ENCODE measurements at regions not wholly inside any gene's neighbourhood (a gene's known extent, or its start where the extent isn't known, plus 50 kb on each side); places are given as distances from the start of the nearest gene placed in this dataset.

DNA sequence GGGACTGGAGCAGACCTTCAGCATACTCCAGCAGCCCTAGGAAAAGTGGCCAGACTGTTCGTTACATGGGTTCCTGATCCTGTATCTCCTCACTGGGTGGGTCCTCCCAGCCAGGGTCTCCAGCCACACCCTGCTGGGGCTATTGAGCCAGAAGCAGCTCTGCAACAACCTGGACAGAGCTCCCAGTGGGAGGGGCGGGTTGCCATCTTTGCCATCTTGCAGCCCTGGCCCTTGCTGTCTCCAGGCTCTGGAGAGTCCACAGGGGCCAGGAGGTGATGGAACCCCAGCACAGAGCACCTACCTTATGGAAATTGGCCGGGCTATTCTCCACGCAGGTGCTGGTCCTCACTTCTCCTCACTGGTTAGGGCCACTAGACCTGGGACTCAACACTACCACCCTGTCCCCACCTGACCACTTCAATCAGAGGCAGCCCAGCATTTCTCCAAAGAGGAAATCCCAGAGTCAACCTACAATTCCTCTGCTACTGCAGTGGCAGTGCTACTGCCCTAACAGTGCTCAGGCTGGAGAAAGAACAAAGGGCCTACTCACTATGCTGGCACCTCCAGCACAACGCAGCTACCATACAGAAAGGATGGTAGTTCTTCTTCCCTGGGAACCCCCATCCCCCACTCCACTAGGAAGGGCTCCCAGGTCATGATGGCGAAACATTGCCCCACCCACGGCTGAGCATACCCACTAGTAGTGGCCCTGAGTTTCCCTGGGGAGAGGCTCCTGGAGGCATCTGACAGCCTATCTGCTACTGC, 290.2 kb upstream of the NCAM1 start:
- TF ChIP-seq, protein P1, sequence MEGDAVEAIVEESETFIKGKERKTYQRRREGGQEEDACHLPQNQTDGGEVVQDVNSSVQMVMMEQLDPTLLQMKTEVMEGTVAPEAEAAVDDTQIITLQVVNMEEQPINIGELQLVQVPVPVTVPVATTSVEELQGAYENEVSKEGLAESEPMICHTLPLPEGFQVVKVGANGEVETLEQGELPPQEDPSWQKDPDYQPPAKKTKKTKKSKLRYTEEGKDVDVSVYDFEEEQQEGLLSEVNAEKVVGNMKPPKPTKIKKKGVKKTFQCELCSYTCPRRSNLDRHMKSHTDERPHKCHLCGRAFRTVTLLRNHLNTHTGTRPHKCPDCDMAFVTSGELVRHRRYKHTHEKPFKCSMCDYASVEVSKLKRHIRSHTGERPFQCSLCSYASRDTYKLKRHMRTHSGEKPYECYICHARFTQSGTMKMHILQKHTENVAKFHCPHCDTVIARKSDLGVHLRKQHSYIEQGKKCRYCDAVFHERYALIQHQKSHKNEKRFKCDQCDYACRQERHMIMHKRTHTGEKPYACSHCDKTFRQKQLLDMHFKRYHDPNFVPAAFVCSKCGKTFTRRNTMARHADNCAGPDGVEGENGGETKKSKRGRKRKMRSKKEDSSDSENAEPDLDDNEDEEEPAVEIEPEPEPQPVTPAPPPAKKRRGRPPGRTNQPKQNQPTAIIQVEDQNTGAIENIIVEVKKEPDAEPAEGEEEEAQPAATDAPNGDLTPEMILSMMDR (conservative IDR thresholded peaks at IDR 0.05; ENCODE audit: low read depth, low read length): no peak
- TF ChIP-seq USF2 (IDR thresholded peaks at IDR 0.05; ENCODE audit: low read depth, low read length) (no peak), MAFK (IDR thresholded peaks at IDR 0.05; ENCODE audit: low read depth, low read length) (no peak), SMC3 (IDR thresholded peaks at IDR 0.05; ENCODE audit: low read depth, low read length) (no peak), FOS (IDR thresholded peaks at IDR 0.05; ENCODE audit: low read depth, low read length) (no peak), POLR2A (IDR thresholded peaks at IDR 0.05; ENCODE audit: low read depth, low read length) (no peak), NFE2L2 (IDR thresholded peaks at IDR 0.05; ENCODE audit: low read depth, low read length) (no peak), RAD21 (IDR thresholded peaks at IDR 0.05; ENCODE audit: low read length) (no peak), MXI1 (IDR thresholded peaks at IDR 0.05; ENCODE audit: borderline replicate concordance, low read depth, low read length) (no peak), CHD1 (IDR thresholded peaks at IDR 0.05; ENCODE audit: low read depth, low read length) (no peak), RCOR1 (IDR thresholded peaks at IDR 0.05; ENCODE audit: insufficient replicate concordance, low read length) (no peak)
